Caki2 (cell line): ENCODE measurements at regions not wholly inside any gene's neighbourhood (a gene's known extent, or its start where the extent isn't known, plus 50 kb on each side); places are given as distances from the start of the nearest gene placed in this dataset.

ENCODE experiments used
- DNase-seq: peaks from one replicate; pipeline ENCODE4 v3.0.0-alpha.2; 2015; ENCODE audit warnings: low read depth
- in situ Hi-C: cut with HindIII; loops from 2 replicates; pipeline ENCODE4 v1.10.0; 2016; ENCODE audit warnings: low sequenced_read_pairs, low pct_unique_long_range_greater_than_20kb, mixed read lengths

DNA sequence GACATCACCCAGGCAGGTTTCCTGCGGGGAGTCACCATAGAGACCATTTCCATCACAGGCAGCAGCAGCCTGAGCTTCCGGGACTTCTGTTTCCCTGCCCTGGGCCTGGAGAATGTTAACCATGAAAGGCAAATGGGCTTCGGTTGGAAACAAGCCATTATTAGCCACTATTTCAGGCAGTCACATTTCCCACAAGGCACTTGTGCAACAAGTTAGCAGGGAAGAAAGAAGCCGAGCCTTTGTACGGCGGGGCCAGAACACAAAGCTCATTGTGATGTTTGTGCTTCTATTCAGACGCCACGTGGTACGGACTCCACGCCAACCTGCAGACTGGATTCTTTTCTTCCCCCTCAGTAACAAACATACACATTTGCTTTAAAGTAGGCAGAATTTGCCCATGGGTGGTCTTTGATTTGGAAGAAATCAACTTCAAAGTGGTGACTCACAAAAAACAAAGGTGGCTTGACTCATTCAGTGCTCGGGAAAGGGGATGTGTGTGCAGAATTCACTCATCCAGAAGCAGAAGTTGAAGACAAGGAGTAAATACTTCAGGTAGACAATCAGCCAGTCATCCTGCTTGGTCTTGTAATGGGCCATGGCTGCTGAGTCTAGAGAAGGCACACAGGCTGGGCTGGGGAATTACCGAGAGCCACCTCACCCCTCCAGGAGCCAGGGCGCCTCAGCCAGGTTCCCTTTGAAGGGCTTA is 154.2 kb upstream of the PRMT8 start:
- in situ Hi-C loops: no loop called here
- DNase-seq: no peak

DNA sequence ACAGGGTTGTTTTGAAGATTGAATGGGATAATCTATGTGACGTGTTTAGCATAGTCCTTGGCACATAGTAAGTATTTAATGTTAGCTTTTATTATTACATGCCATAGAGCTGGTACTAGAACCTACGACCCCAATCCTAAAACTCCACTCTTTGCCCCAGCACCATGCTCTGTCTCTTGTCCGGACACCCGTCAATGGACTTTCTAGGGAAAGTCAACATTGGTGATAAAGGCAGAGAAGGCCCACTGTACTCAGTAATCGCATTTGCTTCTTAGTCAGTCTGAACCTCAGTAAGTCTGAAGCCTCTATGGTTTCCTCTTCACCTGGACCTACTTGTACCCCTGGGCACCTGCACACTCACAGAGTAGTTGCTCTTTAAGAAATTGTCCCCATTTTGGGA is 153.1 kb upstream of the PRMT8 start:
- DNase-seq: no peak
- in situ Hi-C loops: no loop called here

DNA sequence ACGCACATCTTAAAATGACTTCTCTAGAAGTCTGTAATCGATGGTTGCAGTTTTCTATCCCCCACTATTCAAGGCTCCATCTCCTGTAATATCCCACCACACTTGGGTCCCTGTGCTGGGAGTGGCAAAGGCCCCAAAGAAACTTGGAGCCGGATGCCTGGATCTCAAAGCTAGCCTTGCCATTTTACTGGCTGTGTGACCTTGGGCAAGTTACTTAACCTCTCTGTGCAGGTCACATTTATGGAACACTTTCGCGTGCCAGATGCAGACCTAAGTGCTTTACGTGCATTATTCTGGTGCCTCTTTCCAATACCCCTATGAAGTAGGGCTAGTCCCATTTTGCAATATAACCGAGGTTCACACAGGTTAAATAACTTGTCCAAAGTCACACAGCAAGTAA is 151.8 kb upstream of the PRMT8 start:
- in situ Hi-C loops: no loop called here
- DNase-seq: no peak

DNA sequence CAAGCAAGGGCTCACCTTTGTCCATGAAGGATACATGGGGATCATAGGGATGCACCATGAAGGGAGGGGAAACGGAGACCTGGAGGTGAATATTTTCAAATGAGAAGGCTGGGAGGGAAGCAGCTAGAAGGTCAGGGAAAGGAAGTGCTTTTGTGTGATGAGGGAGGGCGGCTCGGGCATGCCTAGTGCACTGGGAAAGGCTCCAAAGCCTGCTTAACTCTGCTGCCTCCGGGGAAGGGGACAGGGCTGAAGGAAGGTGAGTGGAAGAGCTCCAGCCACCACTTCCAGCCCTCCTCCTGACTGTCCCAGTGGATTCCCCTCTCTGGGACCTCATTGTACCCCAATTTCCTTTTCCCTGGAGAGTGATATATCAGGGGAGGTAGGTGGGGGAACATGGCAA is 149.4 kb upstream of the PRMT8 start:
- in situ Hi-C loops: no loop called here
- no peak for DNase-seq

DNA sequence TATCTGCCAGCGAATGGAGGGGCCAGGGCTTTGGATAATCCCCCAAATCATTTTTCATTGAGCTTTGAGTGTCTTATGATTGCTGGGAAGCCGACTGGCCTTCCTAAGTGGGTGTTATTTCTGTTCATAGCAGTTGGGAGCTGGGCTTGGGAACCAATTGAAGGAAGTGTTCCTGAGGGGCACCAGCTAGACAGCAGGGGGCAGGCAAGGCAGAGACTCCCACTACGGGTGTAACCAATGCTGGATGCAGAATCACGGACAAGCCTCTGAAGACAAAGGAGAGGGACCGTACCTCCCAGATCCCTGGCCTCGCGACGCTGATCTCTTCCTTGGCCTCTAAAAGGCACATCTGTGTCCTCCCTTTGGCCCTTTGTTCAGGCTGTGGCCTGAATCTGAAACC is 149.0 kb upstream of the PRMT8 start:
- in situ Hi-C loops: no loop called here

DNA sequence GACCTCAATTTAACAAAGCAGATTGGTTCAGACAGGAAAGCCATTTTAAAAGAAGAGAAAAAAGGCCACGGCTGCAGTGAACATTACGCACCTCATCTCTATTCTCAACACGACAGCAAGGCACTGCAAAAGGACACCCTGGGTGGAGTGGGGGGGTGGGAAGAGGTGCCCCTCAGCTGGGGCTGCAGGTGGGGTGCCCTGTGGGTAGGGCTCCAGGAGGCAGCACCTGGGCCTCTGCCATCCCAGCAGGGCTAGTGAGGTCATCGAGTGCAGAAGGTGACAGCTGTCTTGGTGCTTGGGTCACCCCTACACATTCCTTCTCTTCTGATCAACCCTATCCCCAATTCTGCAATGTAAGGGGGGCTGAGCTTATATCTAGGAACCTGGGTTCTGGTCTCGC is 142.9 kb upstream of the PRMT8 start:
- in situ Hi-C loops: no loop called here
- DNase-seq: no peak

More for the DNA sequence above, 149.0 kb upstream of the PRMT8 start:
- DNase-seq: no peak

DNA sequence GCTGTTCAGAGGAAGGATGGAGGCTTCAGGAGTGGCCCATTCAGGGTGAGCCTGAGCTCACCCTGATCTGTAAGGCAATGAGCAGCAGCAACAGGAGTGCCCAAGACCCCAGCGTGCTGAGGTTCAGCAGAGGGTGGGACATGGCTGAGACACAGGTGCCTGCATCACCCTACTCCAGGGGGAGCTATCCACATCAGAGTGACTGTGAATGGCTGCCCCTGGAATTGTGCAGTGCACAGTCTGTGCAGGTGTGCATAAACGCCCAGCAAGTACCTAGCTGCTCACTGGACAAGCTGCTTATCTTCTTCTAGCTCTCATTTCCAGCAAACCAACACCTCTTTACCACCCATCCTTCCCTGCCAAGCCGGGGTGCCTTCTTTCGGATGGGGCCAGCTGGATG is 140.6 kb upstream of the PRMT8 start:
- DNase-seq: no peak
- in situ Hi-C loops: no loop called here

DNA sequence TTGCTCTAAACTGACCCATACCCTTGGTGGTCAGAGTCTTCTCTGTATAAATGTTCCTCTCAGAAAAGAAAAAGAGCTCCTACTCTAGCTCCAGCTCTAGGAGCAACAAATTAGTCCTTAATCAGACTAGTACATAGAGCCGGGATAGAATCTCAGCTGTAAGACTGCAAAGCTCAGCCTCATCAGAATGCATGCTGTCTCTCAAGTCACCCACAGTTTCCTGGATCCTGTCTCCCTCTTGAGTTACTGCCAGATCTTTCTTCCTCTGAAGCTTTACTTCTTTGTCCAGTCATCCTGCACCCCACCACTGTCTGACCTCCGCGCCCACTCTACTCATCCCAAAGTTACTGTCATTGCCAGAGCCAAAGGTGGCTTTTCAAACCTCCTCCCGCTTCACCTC is 139.3 kb upstream of the PRMT8 start:
- DNase-seq: no peak
- in situ Hi-C loops: no loop called here

DNA sequence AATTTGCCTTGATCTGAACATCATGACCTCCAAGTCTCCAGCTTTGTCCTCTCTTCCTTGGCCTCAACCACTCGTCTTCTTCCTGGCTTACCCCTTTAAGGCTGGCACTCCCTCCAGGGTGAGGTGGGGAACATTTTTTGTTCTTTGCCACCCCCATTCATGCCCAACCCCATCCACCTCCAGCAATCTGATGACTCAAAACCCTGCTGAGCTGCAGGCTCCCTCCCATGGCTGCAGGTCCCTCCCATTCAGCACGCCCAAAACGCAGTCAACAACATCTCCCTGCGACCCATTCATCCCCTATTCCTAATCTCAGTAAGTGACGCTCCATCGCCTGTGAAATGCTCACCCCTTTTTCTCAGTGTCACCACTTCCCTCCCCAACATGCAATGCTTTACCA is 138.8 kb upstream of the PRMT8 start:
- DNase-seq: no peak
- in situ Hi-C loops: no loop called here

DNA sequence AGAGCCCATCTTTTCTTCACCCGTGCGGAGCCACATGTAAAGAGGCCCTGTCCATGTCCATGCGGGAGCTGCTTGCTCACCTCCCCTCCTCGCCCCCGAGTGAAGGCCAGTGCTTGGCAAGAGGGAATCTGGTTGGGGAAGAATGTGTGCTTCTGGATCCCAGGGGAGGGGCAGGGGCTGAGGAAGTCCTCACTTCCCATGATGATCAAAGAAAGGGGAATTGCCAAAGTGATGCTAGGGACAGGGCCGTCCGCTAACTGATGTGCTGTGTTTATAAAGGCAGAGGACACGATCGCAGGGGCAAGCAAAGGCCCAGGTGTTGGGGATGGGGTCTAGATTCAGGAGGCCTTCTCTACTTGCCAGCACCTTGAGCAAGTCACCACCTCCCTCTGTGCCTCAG is 137.4 kb upstream of the PRMT8 start:
- in situ Hi-C loops: no loop called here
- DNase-seq: no peak

DNA sequence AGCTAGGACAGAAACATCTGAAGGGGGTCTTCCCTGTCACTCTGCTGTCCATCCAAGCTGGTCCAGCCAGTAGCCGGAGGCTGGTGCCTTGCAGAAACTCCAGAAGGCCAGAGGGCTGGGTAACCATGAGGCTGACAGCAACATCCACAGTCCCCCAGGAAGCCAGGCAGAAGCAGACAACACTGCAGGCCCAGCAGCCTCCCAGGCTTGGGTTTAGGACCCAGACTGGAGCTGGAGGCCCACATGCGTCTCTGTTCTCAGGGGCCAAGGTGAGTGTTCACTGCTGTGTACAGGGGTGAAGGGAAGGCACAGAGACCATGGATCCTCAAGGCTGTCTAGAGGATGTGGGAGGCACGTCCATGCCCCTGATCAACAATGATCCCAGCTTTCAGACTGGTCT is 136.4 kb upstream of the PRMT8 start:
- in situ Hi-C loops: no loop called here
- no peak for DNase-seq

DNA sequence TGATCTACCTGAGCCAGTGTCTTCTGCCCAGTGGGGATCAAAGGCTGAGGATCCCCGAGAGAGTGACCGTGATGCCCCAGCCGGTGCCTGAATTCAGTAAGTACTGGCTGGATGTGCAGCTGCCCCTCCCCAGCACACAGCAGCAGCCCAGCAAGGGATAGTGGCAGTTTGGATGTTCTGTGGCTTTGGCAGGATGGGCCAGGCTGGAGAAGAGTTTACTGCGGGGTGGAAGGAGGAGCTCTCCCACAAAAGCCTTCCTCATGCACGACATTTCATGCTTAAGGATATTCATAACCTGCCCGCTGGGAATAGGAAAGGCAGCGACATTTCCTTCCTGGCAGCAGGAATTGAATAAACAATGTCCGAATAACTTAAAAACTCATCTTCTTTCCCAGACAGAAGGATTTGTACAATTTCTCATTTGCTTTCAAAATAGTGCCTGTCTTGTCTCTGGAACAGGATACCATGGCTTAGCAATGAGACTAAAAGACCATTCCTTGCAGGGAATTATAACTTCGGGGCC is 135.6 kb upstream of the PRMT8 start:
- DNase-seq: no peak
- in situ Hi-C loops: no loop called here

DNA sequence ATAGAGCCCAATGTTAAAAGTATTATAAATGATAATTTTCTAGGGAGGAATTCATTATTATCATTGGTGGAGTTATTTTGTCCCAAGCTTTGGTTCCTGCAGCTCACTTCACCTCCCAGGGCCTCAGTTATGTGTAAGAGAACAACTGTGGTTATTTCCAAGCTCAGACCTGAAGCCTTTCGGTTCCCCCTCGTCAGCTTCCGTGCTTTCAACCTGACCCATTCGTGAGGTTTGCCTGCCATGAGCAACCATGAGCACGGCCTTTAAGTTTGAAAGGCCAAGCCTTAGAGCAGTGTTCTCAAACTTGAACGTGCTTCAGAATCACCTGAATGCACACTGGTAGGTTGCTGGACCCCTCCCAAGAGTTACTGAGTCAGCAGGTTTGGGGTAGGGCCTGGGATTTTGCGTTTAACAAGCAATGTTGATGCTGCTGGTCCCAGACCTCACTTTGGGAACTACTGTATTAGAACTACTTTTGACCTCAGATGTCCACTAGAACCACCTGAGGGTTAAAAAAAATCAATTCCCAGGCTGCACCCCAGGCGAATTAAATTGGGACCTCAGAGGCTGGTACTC is 133.0 kb upstream of the PRMT8 start:
- in situ Hi-C loops: no loop called here
- no peak for DNase-seq

DNA sequence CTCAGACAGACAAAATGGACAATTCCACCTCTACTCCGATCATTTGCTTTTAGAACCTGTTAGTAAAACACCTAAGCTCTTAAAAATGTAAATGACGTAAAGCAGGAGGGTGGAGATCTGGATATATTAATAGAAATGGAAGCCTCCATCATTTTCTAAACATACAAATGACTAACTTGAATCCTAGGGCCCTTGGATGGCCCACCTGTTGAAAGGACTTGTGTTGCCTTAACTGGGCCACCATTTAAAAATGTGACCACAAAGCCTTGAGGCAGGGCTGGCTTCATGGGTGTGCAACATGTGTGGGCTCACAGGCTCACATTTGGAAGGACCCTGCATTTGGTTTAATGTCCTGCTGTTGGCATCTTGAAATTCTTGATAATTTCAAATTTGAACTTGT is 131.5 kb upstream of the PRMT8 start:
- in situ Hi-C loops: no loop called here

DNA sequence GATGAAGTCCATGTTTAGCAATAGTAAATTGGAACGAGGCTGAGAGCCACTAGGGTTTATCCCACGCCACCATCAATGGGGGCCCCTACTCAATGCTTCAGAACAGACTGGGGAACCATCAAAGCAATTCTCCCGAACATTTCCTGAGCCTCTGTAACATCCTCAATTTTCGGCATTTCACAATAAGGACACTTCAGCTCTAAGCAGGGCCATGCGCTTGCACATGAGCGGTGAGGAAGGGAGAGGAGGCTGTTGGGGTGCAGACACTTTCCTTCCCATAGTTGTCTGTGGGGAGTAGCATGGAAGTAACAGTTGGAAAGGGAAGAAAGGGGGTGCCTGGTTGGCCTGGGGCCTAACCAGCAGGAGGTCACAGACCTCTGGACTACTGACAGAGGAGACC is 129.9 kb upstream of the PRMT8 start:
- in situ Hi-C loops: no loop called here
- no peak for DNase-seq

More for the DNA sequence above, 131.5 kb upstream of the PRMT8 start:
- no peak for DNase-seq

DNA sequence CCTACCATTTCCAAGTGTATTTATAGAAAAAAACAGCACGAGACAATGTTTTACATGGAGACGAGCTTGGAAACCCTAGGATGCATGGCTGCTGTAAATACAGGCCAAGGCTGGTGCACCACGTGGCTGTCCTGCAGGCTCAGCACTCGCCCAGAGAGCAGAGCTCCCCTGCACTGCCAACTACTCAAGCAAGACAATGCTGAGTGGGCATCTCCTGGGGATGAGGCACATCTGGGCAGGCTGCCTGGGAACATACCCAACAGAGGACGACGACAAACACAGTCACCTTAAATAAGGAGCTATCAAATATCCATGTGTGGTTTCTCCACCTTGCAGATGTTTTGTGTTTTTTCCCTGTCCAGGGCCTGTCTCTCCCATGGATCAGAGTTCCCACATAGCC is 128.3 kb upstream of the PRMT8 start:
- in situ Hi-C loops: no loop called here
- DNase-seq: no peak

DNA sequence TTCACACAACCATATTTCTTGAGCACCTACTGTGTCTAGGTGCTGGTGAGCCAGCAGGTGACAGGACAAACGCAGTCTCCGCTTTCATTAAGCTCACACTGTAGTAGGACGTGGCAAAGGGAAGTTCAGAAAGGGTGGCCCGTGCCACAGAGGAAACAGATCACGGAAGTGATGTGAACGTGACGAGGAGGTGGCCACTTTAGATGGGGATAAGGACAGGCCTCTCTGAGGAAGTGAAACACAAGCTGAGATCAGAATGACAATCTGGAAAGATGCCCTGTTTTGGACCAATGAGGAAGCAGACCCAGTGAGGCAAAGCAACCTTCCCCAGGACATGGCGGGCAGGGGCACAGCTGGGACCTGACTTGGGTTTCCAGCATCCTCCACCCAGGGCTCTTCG is 127.4 kb upstream of the PRMT8 start:
- DNase-seq: no peak
- in situ Hi-C loops: no loop called here

DNA sequence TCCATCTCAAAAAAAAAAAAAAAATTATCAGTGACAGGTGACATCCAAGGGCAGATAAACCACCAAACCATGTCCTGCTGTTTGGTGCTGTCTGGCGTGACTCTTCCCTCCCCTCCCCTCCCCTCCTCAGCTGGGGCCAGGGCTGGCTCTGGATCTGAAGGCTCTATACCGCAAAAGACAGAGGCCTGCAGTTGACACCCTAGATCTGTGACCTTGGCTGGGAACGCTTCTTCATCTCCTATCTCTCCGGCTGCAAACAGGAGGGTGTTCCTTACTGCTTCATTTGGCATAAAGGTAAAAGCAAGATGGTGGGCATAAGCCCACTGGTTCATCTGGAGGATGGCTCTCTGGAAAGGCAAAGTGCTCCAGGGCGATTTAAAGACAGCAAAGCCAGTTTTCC is 126.8 kb upstream of the PRMT8 start:
- in situ Hi-C loops: no loop called here
- DNase-seq: no peak

DNA sequence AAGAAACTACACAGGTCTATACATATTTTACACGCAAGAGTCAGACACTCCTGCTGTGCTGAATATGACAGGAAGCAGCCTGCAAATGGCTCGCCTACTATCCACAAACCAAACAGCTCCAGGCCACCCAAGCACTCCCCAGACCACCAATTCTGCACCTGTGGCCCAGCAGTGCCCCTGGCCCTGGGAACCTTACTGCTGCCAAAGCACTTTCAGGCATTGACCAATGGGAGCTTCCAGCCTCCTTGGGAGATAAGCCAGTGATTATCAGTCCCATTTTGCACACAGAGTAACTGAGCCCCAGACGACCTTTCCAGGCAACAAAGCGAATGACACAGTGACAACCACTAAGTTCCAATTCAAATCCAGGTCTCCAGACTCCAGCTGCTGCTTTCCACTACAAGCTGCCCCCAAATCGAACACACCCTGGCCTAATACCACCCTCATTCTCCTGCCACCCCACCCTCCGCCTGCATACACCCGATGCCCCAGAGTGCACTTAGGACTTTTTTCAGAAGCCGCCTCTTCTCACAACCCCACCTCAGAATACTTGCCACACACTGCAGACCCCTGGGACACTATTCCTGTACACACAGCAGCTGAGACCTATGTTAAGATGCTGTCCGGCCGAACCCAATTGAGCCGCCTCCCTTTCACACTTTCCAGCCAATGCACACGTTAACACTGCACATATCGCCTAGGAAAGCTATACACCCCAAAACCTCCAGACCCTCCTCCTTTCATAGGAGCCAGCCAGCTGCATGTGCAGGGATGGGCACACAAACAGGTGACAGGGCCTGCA is 126.1 kb upstream of the PRMT8 start:
- no peak for DNase-seq
- in situ Hi-C loops: no loop called here
